Thymus (tissue), 11 donors: ENCODE measurements at regions not wholly inside any gene's neighbourhood (a gene's known extent, or its start where the extent isn't known, plus 50 kb on each side); places are given as distances from the start of the nearest gene placed in this dataset.

Source experiments
- DNase-seq, 9 donors: peaks; one replicate each; pipeline ENCODE4 v3.0.0-alpha.2; 2013; ENCODE audit warnings: low spot score in 9 of 9, low read depth in 6 of 9, missing footprints in 1 of 9
- H3K27ac ChIP-seq, 2 donors: one replicate each; pipeline ENCODE4 v1.5.1; 2013; ENCODE audit warnings: control low read depth in 1 of 2, low read depth in 1 of 2, low read length in 1 of 2, mild to moderate bottlenecking in 1 of 2, moderate library complexity in 1 of 2
- H3K27me3 ChIP-seq, 2 donors: one replicate each; pipeline ENCODE4 v1.5.1; 2013; ENCODE audit warnings: low read length in 1 of 2; ENCODE audit not compliant: control insufficient read depth in 2 of 2, insufficient read depth in 1 of 2
- H3K36me3 ChIP-seq, 2 donors: one replicate each; pipeline ENCODE4 v1.5.1; 2013; ENCODE audit warnings: low read length in 1 of 2, mild to moderate bottlenecking in 1 of 2, moderate library complexity in 1 of 2; ENCODE audit not compliant: control insufficient read depth in 2 of 2, insufficient read depth in 2 of 2
- H3K4me1 ChIP-seq, 2 donors: one replicate each; pipeline ENCODE4 v1.5.1; 2013; ENCODE audit warnings: low read length in 2 of 2; ENCODE audit not compliant: control insufficient read depth in 2 of 2, insufficient read depth in 2 of 2
- H3K4me3 ChIP-seq, 2 donors: one replicate each; pipeline ENCODE4 v1.5.1; 2013; ENCODE audit warnings: low read length in 2 of 2, control low read depth in 1 of 2, mild to moderate bottlenecking in 1 of 2
- H3K9me3 ChIP-seq, 2 donors: one replicate each; pipeline ENCODE4 v1.5.1; 2013; ENCODE audit warnings: low read length in 1 of 2, mild to moderate bottlenecking in 1 of 2; ENCODE audit not compliant: control insufficient read depth in 2 of 2, insufficient read depth in 1 of 2
- WGBS: extraction: QIAGEN DNeasy Blood & Tissue Kit; methylation state at CpG from one replicate; pipeline ENCODE4 v1.1.7; 2013; 5-methylcytosine and 5-hydroxymethylcytosine counted together
- donor health status: healthy.

DNA sequence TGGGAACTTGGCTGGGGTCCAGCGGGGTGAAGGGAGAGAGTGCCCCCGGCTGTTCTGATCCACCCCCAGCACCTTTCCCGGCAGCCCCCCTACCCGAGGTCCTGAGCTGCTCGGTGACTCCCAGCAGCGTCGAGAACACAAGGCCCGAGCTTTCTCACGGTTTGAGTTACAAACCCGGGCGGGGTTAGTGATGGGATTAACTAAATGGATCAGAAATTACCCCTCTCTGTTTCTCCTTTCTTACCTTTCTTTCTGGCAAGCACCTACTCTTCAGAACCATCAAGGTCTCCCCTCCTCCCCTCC, 139.4 kb upstream of the GPC1 start:
- Histone ChIP-seq H3K9me3 (no peaks in the 10 kb centered on the region), H3K4me1 (no peaks in the 10 kb centered on the region), H3K36me3 (no peaks in the 10 kb centered on the region), H3K27me3 (no peaks in the 10 kb centered on the region), H3K27ac (no peak overlapping the region), H3K4me3 (no peak overlapping the region)
- DNase-seq = no peak
- WGBS = 86% methylated on average over 11 of the region's 11 CpGs

DNA sequence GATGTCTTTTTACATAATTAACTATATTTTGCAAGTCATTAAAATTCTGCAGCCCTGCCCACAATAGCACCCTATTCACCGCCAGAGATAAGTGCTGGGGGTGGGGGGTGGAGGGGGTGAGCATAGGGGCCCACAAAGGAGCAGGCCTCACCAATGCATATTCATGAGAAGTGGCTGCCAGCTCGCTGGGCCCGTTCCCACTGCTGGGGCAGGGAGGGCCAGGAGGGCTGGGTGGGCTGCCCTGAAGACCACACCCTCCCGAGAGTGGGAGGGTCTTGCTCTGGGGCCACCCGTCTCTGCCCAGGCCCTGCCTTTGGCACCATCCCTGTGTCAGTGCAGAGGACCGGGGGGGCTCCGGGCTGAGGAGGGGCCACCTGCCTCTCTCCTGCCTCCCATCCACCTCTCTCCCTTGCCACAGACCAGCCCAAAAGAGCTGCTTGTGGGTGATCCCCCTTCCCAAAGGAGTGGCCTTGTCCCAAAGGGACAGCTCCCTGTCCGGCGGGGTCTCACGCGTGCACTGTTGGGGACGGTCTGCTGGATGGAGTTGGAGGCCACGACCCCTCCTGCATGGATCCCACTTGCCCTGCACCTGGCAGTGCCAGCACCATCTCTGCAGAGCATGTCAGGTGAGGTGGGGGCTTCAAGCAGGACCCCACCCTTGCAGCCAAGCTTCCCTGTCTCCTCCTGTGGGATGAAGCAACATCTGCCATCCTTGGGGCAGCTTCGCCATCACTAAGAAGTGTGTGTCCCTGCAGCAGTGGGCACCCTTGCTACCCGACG, 138.8 kb upstream of the GPC1 start:
- Histone ChIP-seq H3K27ac (no peak overlapping the region), H3K9me3 (no peaks in the 10 kb centered on the region), H3K4me3 (no peak overlapping the region), H3K36me3 (no peaks in the 10 kb centered on the region), H3K4me1 (no peaks in the 10 kb centered on the region), H3K27me3 (no peaks in the 10 kb centered on the region)
- DNase-seq = no peak
- 88% methylated on average over 16 of the region's 16 CpGs for WGBS

- H3K27ac ChIP-seq = no peak overlapping the region
- WGBS = 90% methylated on average over 16 of the region's 16 CpGs
- H3K36me3 ChIP-seq = no peaks in the 10 kb centered on the region
- no peaks in the 10 kb centered on the region for H3K9me3 ChIP-seq
- no peaks in the 10 kb centered on the region for H3K4me1 ChIP-seq
- no peak overlapping the region for H3K4me3 ChIP-seq
- no peak for DNase-seq
- no peaks in the 10 kb centered on the region for H3K27me3 ChIP-seq
Observed at GRCh38 chr2:240297256-240298116, 138.0 kb upstream of the GPC1 start.

GRCh38 chr2:240298117-240298790, 137.2 kb upstream of the GPC1 start:
- H3K4me3 ChIP-seq = no peak overlapping the region
- no peaks in the 10 kb centered on the region for H3K4me1 ChIP-seq
- H3K9me3 ChIP-seq = no peaks in the 10 kb centered on the region
- no peak overlapping the region for H3K27ac ChIP-seq
- H3K27me3 ChIP-seq = no peaks in the 10 kb centered on the region
- 96% methylated on average over 11 of the region's 11 CpGs for WGBS
- no peaks in the 10 kb centered on the region for H3K36me3 ChIP-seq
- no peak for DNase-seq

DNA sequence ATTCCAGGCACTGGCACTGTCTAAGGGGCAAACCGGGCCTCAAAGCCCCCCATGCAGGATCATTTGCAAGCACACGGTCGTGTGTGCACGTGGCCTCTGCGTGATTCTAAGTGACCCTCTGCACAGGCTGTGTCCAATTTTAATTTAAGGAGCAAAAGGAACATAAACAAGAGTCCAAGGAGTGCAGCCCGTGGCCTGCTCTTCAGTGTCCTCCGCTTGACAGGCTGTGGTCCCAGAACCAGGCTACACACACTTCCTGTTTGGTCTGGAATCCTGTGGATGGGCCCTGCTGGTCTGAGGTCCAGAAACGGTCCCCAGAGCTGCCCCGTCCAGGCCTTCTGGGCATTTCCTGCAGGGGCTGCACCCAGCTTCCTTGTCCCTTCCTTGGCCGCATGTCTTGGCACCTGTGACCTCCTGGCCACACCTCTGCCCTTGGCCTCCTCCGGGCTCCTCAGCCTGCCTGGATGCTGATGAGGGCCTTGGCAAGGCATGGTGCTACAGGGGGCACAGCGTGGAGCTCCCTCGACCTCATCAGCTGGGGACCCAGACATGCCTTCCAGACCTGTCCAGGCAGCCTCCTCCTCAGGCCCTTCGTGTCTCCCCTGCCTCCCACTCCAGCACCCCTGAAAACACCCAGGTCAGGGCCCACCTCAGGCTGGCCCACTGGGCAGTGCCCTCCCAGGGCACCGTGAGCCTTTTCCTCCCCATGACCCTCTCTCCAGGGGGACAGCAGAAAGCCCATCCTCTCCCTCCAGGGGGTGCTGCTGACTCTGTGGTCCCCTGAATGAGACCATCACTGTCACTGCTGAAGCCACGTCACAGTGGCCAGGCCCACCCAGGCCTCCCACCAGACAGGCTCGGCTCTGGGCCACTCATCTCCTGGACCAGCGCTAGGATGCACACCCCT, 136.4 kb upstream of the GPC1 start:
- WGBS = 89% methylated on average over 18 of the region's 18 CpGs

DNA sequence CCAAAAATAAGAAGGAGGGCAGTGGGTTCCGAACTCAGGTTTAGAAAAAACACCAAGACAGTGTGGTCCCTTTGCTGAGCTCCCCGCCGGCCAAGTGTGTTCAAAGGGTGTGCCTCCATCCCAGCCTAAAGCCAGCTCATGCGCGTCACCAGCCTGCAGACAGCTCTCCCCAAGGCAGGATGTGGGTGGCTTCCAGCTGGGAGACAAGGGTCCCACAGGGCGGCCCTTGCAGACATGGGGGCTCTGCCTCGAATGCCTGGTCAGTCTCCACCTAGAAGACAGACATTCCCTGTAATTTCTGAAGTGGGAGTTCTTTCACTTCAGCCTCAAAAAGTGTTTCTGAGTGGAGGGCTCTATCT, 135.8 kb upstream of the GPC1 start:
- Histone ChIP-seq H3K9me3 (no peaks in the 10 kb centered on the region), H3K4me1 (no peaks in the 10 kb centered on the region), H3K27me3 (no peaks in the 10 kb centered on the region), H3K4me3 (no peak overlapping the region), H3K36me3 (no peaks in the 10 kb centered on the region), H3K27ac (no peak overlapping the region)
- no peak for DNase-seq
- 83% methylated on average over 7 of the region's 7 CpGs for WGBS

More for the DNA sequence above, 136.4 kb upstream of the GPC1 start:
- Histone ChIP-seq H3K27me3 (no peaks in the 10 kb centered on the region), H3K9me3 (no peaks in the 10 kb centered on the region), H3K27ac (no peak overlapping the region), H3K4me3 (no peak overlapping the region), H3K4me1 (no peaks in the 10 kb centered on the region), H3K36me3 (no peaks in the 10 kb centered on the region)
- no peak for DNase-seq

GRCh38 chr2:240300261-240300821, 135.1 kb upstream of the GPC1 start:
- no peak for DNase-seq
- H3K27me3 ChIP-seq = no peaks in the 10 kb centered on the region
- no peaks in the 10 kb centered on the region for H3K36me3 ChIP-seq
- H3K4me1 ChIP-seq = no peaks in the 10 kb centered on the region
- WGBS = 72% methylated on average over 11 of the region's 11 CpGs
- no peaks in the 10 kb centered on the region for H3K9me3 ChIP-seq
- no peak overlapping the region for H3K27ac ChIP-seq
- H3K4me3 ChIP-seq = no peak overlapping the region

GRCh38 chr2:240300840-240301239, 134.6 kb upstream of the GPC1 start:
- H3K27me3 ChIP-seq = no peaks in the 10 kb centered on the region
- DNase-seq = no peak
- no peaks in the 10 kb centered on the region for H3K9me3 ChIP-seq
- no peak overlapping the region for H3K4me3 ChIP-seq
- WGBS = 94% methylated on average over 8 of the region's 8 CpGs
- no peak overlapping the region for H3K27ac ChIP-seq
- H3K36me3 ChIP-seq = no peaks in the 10 kb centered on the region
- no peaks in the 10 kb centered on the region for H3K4me1 ChIP-seq
